NCI-H1930 (cell line): ENCODE measurements at regions not wholly inside any gene's neighbourhood (a gene's known extent, or its start where the extent isn't known, plus 50 kb on each side); places are given as distances from the start of the nearest gene placed in this dataset.

ENCODE experiments used
- DNase-seq, 2 experiments: peaks; one replicate each; lab custom pipeline; 2025; lab: John Stamatoyannopoulos, UW

DNA sequence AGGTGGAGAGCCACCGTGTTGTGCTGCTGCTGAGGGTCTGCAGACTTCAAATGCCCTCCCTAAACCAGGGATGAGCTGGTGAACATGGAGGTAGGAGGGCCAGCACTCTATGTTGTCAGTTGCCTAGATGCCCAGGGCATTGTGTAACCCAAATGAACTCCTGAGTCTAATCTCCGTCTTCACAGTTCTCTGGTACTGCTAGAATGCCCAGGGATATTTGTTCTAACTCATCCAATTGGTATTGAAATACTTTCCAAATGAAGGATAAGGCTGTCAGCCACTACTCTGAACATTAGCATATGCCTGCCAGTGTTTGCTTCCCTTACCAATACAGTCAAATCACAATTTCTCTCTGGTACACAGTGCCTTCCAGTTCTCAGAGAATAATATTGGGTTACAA is 492.6 kb downstream of the SLC4A3 start:
- DNase-seq, result no peak

DNA sequence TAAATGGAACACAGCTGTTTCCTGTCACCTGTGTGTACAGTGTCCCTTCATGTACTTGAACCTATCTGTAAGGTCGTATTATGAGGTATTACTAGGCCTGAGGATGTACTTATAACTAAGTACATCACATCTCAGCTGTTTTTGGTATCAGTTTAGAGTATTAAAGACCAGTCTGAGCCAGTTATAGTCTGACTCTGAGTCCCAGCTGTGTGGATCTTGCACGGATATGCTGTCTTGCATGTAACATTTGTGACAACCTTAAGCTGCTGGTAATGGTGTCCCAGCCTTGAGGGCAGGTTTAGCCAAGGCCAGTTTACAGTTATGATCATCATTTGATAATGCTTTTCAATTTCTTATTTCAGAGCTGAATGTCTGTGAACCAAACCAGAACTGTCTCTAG is 496.3 kb downstream of the SLC4A3 start:
- DNase-seq, result no peak

DNA sequence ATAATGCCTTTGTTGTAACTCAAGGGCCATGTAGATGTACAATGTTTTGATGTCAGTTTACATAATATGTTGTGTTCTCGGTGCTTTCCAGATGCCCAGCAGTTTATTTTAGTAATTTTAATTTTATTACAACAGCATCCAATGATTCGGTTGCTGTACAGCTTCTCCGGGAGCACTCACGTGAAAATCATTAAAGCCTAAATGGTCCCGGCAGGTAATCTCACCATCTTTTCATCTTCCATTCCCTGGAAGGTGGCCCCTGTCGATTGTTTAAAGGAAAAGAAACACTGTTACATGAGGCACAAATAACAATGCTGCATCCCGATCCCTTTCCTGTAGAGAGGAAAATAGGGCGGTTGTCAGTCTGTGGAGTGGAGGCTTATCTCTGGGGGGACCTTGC is 498.1 kb downstream of the SLC4A3 start:
- DNase-seq, result no peak

DNA sequence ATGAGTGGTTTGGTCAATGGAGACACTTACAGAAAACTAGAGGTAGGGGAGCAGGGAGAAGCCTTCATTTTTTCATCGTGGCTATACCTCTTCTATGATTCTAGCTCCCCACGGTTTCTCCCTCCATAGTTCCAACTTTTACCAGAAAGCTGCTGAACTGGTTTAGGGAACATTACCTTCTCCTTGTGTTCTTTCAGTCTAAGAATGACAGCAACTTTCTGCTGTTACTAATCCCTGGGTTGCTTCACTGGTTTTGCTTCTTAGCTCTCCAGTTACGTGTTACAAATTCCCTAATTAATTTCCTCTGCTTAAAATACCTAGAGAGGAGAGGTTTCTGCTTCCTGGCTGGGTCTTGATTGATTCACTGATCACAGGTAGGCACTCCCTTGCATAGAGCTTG is 499.9 kb downstream of the SLC4A3 start:
- DNase-seq, result no peak

DNA sequence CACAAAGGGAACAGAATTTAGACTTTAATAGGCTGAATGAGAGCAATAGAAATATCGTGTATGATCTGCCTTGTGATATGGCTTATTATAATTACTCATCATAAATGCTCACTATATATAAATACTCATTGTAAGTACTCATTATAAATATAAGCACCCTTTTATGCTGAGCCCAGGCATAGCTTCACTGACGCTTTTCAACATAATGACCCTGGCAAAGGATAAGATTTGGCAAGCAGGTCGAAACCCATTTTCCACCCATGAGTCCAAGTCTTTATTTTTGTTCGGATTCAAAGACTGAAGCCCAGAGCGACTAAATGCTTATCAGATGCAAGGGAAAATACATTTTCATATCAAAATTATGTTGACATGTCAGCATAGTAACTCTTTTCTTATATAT is 500.4 kb downstream of the SLC4A3 start:
- no peak for DNase-seq

DNA sequence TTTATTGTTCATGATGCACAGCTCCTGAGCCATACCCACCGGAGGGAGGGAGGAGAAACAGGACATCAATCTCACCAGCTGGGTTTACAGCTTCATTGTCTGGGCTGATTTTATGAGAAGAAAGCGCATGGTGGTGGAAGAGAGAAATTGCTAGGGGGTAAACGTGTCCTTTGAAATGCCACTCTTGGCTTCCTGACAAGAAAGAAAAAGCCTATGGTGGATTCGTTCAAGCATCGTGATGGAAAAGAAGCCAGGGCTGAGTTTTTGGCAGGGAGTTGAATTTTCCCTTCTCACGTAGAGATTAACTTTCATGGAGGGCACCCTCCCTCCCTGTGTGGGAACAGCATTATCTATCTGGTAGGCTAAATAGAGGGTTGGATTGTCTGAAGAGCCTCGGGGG is 502.0 kb downstream of the SLC4A3 start:
- DNase-seq, result no peak

DNA sequence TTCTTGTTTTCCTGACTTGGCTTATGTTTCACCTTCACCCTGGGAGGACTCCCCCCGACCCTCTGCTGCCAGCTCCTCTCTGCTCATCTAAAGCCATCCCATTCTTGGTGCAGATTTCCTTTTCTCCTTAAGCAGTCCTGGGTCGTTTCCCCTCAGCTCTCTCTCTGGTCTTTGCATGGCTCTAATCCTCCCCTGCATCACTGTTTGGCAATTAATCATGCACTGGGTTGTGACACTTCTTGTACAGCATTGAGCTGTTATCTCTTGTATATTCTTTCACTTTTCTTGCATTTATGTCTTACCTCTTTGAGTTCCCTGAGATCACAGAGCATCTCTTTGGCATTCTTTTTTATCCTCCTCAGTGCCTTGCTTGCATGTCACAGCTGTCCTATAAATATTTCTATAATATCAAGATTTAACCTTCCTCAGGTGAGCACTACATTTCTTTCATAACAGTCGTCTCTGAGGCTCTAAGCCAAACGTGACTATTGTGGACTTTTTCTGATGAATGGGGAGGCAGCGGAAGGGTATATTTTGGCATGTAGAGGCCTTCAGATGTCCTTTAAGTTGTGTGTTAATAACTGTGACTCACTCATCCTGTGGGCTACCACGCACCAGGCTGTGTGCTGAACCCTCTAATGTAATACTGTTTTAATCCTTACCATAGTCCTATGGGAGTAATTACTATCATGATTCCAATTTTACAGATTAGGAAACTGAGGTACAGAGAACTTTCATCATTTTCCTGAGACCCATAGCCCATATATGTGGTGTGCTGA is 507.5 kb downstream of the SLC4A3 start:
- DNase-seq, result no peak

DNA sequence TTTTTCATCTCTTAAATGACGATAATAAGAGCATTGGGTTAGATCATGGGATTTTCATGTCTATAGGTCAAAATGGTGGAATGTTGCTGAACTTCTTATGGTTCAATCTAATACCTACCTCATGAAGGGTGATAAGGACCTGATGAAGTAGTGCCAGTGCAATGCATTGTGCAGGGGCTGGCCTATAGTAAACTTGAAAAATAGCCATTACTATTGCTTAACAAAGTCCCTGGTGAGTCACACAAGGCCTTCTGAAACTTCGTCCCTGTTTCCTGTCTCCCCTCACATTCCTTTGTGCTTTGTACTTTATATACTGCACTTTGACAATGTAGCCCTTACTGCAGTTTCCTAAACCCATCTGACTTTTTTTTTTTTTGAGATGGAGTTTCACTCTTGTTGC is 515.9 kb downstream of the SLC4A3 start:
- DNase-seq, result no peak

DNA sequence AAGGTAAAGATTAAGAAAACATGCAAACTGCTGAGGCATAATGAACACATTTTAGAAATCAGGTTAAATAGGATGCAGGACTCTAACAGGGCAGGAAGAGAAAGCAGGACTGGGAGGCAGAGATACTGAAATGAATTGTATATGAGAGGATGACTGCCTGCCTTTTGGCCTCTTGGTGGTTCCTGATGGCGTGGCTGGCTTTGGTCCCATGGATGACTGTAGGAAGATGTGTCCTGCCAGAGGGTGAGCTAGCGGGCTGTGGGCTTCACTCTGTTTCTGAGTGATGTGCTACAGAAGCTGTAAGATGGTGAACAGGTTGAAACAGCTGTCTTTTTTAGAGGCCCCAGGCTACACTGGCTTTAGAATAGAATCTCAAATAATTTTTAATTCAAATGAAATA is 517.0 kb downstream of the SLC4A3 start:
- no peak for DNase-seq

DNA sequence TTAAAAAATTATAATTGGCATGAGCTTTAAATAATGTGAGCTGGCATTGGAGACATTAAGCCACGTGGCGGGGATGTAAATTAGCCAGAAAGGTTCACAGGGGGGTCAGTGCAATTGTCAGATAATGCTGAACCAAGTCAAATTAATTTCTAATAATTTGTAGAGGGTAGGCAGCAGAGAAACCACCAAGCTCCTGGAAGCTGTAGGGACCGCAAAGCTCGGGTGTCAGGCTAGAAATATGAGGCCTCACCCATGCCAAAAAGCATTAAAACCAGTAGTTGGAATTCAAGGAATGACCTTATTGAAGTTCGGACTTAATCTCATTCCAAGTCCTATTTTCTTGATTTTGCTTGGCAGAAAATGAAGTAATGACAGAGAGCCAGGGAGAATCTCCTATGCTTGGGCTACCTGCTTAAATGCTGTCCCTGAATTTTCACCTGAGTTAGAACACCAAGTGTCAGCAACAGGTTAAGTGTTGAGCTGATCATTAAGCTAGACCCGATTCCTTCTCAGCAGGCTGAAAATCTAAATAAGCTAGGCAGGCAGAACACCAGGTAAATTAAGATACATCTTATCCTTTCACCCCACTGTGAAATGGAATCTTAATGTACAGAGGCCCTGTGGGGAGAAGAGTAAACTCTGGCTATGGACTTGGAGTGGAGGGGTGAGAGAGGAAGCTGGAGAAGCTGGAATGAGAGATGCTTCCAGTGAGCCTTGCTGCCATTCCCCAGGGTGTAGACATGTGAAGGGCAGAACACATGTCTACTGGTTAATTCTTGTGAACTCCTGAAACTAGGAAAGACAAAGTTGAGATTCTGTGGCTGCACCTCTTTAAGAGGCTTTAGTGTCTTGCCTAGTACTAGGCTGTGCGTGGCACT is 520.0 kb downstream of the SLC4A3 start:
- no peak for DNase-seq

DNA sequence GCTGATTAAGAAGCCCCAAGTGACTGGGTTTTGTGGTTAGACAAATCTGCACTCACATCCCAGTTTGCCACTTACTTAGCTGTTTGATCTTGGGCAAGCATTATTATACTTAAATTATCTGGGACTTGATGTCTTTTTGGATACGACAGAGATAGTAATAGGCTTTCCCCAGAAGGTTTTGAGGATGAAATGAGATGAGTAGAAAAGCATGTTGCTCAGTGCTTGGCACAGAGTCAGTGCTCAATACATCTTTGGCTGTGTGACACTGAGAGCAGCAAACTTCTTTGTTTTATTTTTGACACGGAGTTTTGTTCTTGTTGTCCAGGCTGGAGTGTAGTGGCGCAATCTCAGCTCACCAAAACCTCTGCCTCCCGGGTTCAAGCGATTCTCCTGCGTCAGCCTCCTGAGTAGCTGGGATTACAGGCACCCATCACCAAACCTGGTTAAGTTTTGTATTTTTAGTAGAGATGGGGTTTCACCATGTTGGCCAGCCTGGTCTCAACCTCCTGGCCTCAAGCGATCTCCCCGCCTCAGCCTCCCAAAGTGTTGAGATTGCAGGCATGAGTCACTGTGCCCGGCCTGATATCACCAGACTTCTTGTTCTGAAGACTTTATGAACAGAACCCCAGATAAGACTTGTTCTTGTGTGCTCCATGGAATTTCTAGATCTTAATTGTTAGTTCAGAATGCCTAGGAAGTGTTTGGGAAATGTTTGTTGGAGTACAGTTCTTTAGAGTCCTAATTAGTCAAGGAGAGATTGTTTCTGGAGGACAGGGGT is 521.2 kb downstream of the SLC4A3 start:
- no peak for DNase-seq

DNA sequence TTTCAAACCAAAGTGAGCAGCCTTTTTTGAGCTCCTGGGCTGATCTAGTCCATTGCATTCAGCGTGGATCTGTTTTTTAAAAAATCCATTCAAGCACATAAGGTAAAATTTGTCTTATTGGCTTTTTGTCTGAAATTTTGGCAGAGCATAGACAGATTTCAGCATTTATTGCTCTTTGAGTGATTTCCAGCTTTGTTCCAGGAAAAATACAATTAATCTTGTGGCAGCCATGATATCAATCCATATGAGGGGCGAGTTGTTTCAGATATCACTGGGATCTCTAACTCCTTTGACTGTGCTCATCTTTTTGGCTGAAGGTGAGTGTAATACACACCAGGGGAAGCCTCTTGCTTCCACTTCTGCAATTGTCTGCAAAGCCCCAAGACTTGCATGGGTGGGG is 523.9 kb downstream of the SLC4A3 start:
- DNase-seq, result no peak

DNA sequence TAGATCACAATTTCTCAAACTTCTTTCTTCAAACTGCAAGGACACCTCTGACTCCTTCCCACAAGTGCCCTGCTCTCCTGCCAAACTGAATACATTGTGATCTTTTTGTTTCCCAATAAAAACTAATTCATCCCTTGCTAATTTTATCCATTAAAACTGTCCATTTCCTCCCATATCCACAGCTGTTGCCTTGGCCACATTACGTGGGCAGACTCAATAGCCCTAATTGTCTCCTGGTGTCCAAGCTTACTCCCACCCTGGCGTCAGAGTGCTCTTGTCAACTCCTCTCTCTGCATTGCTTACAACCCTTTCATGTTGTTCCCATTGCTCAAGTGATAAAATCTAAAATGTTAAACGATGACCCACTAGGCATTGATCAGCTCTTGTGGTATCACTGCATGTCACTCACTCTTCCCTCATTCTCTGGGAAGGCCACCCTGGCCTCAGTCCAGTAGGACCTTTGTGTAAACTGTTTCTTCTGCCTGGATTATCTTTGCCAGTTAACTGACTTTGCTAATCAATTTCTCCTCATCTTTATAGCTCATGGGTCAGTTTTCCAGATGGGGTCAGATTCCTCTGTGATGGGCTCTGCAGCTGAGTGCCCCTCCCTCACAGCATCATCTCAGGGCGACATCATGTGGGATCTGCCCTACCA is 525.0 kb downstream of the SLC4A3 start:
- no peak for DNase-seq

DNA sequence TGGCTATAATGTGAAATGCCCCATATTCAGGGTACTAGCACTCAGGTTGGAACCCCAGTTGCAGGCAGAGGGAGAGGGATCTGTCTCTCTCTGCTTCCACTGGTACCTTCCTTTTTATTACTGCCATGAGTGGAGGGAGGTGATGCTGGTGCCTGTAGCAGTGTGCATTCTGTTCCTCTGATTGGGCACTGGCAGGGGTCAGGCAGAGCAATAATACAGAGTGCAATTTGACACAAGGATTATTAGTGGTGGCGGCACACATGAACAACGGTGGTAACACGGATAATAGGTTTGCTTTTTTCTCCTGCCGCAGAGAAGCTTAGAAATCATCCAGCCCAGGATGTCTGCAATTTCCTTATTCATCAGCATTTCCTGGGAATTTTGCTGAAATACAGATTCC is 525.7 kb downstream of the SLC4A3 start:
- no peak for DNase-seq

DNA sequence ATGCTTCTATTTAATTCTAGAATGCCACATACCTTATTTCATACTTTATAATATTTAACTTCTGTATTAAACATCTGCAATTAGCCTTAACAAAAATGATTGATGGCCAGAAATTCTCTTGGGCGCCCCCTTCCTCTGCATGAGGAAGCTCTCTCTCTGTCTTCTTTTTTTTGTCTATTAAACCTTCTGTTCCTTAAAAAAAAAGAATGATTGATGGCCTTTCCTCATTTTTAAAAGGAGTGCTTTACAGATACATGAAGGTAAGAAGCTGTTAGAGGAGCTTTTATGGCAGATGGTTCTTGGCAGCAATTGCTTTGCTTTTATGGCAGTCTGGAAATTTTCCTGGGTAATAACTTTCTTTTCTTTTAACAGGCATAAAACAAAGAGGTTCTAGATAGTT is 526.9 kb downstream of the SLC4A3 start:
- no peak for DNase-seq

DNA sequence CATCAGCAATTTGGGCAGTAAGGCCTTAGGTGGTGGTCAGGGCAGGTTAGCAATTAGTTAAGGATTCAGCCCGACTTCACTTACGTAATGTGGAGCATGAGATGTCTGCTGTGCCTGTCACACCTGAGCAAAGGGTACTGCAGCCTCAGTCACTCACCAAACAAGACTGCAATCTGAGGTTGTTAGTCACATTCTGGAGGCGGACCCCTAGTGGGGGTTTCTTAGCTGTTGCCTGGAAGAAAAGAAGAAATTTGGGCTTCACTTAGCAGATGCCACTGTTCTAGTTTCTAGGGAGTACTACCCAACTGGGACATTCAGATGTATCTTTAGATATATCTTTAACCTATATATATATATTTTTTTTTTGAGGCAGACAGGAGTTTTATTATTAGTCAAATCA is 529.9 kb downstream of the SLC4A3 start:
- no peak for DNase-seq

DNA sequence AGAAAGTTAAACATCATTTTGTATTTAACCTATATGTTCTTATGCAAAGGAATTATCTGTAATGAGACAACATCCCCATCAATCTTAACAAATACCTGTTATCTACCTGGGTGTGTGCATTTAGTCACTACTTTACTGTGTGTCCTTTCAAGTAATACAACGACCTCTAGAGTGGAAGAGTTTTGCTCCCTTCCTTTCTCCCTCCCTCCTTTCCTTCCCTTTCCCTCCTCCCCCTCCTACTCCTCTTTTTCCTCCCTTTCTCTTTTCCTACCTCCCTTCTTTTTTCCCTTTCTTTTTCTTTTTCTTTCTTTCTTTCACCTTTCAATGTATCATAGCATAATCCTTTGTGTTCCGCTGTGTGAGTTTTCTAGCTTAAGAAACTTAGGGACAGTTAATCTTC is 532.3 kb downstream of the SLC4A3 start:
- no peak for DNase-seq

DNA sequence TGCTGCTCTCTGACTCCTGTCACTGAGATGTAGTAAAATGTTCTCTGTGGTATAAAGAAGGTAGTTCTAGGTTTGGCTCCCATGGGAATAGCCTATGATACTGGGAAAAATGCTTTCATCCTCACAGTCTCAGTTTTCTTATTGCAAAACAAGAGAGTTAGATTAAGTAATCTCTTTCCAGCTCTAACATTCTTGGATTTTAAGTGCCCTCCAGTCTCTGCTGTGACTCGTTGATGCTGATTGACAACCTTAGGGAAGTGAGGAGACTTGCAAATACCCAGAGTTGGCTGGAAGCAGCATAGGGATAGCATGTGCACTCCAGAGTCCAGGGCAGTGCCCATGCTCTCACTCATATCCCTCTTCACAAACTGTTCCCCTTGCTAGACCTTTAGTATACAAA is 534.9 kb downstream of the SLC4A3 start:
- DNase-seq, result no peak

DNA sequence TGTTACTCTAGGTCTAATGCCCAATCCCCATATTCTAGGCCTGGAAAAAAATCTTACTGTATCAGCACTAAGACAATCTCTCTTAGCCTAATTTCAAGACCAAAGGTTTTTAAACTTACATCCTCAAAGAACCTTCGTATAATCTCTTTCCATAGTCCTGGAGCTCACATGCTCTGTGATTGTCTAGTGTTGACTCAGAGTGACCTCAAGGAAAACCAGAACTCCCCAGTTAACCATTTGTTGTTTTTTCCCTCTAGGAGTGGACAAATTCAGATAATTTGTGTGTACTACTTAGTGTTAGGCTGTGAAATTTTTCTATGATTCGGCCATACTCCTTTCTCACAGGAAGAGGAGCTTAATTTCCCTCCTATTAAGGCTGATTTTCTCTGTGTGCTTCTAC is 536.1 kb downstream of the SLC4A3 start:
- no peak for DNase-seq

DNA sequence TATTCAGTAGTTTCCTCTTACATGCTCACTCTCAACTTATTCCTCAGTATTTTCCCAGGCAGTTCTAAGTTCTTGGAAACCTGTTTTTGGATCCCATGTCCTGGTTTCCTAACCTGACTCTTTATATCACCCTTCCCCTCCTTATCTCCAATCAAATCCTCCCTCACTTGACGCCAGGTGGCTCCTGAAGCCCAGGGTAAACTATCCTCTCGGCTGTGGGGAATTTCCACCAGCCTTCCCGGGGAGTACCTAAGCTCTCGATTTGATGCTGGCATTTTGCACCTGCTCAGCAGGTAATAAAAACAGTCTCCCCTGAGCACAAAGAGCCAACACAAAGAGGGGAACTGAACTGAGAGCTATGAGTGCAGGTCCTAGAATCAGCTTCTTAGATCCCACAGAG is 538.0 kb downstream of the SLC4A3 start:
- DNase-seq, result no peak

DNA sequence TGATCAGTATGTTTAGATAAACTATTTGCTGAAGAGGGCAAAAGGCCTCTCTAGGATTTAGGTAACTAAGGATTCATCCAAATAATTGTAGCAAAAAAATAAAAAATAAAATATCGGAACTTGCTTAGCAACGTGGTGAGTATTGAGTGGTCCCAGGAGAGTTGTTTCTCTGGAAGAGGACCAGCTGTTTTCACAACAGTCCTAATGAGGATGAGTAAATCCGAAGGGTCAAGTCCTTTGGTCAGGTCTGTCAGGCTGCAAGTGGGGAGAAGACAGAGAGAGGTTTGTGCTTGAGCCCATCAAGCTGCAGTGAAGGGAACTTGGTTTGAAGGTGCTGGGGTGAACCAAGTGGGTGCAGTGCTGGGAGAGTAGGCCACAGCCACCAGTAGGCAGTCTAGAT is 539.2 kb downstream of the SLC4A3 start:
- no peak for DNase-seq

DNA sequence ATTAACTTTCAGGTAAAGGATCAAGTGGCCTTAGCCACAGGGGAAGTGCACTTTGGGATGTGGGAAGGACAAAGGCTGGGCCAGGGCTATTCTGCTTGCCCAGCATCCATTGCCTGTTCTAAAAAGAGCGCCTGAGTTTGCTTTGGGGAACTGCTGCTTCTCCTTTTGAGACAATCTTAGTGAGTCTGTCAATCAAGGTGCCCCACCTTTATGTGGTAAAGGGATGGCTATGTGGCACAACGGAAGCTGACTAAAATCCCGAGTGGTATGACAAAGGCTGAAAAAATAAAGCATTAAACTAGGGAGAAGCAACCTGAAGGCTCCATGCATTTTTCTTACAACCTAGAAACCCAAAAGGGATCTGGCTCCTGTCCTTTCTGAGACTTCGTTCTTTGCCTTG is 540.5 kb downstream of the SLC4A3 start:
- no peak for DNase-seq
